DMS153 (cell line): ENCODE measurements at regions not wholly inside any gene's neighbourhood (a gene's known extent, or its start where the extent isn't known, plus 50 kb on each side); places are given as distances from the start of the nearest gene placed in this dataset.

Source experiments
- DNase-seq: peaks from one replicate; lab custom pipeline; 2025; lab: John Stamatoyannopoulos, UW

DNA sequence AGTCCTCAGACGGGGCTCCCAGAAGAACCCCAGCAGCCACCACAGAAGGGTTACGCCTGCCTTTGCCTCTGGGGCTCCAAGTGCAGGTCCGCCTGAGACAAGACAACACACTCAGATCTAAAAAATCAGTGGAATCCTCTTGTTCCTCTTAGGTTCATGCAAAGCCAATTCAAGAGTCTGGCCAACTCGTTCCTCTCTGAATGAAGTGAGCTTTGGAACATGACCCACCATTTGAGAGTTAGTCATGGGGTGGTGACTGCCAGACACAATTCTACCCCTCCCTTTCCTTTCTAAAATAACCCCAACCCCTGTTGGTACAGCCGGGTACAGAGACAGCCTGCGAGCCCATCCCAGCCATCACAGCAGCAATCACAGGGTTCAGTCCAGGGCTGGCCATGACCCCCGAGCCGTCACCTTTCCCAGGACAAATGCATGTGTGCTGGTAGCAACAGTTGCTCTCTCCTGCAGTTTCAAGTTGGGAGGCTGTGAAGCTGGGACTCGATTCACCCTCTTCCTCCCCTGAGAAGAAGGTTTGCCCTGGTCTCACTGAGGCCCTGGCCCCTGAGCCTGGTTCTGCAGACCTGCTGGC, 183.1 kb upstream of the SH3BP4 start:
- DNase-seq: no peak

DNA sequence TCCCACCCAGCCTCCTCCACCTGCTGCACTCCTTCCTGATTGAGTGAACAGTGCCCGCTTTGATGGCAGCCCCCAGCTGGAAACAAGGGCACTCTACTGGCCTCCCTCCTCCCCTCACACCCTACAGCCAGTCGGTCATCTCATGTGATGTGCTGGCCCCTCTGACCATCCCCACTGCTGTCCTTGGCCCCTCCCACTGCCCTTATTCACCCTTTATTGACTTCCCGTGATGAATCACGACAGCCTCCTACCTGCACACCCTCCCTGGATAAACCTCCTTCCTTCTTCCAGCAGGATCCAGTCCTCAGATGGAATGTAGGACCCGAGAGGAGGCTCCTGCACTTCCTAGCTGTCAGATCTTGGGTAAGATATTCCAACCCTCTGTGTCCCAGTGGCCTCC, 186.5 kb upstream of the SH3BP4 start:
- no peak for DNase-seq

DNA sequence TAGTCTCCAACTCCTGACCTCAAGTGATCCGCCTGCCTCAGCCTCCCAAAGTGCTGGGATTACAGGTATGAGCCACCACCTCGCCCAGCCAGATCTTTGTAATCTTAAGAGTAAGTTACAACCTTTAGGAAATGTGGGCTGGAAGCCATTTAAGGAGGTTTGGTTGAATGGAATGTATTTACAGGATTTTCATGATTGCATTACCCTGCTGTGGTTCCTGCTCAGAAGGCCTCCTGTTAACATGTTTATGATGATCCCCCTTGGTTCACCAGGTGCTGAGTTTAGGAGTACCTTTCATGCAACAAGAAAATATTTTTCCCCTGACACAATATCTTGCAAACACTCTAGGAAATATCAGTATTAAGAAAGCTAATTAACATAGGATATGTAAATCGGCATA, 187.4 kb upstream of the SH3BP4 start:
- no peak for DNase-seq

DNA sequence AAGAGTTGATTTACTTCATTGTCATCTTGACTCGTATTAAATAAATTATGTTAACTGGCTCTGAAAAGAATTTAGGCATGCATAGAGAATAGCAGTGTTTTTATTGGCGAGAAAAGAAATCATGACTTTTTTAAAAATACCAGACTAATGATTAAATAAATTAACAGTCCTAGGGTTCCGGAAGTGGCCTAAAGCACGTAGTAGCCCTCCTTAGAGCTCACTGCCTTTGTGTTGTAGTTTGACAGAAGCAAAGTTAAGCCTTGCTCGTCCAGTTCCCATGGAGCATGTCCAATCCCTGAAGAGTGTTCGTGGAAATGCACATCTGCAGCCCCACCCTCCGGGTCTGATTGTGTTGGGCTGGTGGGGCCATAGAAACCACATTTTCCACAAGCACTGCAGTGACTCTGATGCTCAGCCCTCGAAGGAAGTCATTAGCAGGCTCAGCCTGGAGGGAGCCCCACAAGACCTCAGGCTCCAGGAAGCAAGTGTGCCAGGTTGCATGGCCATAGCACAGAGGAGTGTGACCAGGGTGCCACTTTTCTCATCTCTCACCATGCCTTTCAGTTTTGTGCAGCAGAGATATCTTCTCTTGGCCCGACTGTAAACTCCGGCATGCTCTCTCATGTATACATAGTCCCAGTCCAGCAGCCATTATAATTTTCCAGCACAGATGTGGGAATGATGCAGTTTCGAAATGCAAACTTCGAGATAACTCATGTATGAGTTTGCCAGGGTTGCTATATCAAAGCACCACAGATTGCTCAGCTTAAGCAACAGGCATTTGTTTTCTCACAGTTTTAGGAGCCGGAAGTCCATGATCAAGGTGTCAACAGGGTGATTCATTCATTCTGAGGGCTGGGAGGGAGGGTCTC, 188.6 kb upstream of the SH3BP4 start:
- DNase-seq: no peak

DNA sequence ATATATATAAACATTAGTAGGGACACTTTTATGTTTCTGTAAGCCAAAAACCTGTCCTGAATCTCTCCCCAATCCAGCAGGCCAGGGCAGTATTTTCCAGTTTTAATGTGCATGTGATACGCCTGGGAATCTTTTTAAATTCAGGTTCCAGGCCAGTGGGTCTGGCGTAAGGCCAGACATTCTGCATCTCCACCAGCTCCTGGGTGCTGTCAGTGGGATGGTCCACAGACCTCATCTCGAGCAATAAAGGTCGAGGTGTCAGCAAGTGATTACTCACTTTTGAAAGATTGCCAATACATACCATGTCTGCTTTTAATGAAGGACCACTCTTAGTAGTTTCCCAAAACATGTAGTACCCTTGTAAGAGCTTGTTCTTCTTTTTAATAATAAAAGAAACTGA, 189.9 kb upstream of the SH3BP4 start:
- no peak for DNase-seq

DNA sequence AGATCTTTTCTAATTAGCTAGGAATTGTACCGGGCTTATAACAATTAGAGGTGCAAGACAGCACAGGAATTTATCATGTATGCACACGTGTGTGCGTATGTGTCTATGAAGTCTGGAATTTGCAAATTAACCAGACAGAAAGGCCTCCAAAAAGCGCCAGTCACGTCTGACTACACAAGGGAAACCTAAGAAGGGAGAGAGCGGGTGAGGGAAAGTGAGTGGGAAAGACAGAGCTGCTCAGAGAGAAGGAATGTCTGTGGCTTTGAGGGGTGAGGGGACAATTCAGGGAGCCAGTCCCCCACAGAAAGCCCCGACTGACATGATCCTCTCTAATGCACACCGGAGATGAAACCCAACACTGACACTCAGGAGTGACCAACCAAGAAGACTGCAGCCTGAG, 197.7 kb upstream of the SH3BP4 start:
- no peak for DNase-seq

DNA sequence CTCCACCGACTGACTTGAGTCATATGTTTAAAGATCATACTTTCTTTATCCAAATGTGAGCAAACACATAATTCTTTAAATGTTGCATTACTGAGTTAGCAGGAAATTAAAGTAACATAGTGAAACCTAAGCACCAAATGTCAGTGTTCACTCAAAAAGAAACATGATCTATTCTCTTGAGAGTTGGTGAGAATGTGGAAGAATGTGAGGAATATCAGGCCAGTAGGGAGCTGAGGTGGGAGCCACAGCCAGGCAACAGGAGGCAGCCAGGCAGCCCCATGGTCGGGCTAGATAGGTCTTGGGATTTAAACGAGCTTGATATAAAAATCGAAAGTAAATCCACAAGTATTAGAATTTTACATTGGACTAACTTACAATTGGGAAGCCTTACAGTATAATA, 198.1 kb upstream of the SH3BP4 start:
- DNase-seq: no peak

DNA sequence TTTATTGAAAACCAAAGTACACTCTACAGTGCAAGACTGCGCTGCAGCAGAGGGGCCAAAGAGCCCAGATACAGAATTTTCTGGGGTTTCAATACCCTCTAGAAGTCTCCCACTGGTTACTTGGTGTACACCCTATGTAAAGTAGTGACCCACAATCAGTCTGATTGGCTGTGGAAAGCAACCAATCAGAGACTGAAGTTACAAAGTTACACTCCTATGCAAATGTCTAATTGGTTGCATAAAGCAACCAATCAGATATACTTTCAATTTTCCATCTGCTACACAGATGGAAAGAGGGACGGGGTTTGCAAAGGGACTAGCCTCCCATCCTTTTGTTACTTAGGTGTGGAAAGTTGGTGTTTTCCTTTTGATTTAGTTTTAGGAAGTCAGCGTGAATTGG, 198.9 kb upstream of the SH3BP4 start:
- no peak for DNase-seq

DNA sequence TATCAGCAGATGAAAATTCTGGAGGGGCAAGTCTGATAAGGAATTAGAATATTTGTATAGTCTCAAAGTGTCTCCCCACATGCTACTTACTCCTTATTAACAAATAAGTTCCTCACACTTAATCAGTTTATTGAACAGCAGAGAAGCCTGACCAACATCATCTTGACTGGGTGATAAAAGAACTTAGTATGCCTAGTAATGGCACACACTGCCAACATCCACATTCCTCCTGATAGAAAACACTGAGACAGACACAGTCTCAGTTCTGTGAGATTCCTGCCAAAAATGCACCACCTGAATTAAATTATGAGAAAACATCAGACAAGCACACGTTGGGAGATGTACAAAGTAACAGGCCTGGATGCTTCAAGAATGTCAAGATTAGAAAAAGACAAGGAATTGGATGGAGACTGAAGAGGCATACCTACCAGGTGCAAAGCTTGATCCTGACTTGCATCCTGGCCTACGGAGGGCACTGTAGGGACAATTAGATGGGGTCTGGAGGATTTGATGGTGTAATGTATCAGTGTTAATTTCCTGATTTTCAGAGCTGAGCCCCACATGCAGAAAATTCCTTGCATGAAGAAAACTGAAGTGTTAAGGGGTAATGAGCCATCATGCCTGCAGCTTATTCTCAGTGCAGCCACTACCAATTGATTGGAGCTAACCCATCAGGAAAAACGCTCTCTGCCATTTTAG, 200.4 kb upstream of the SH3BP4 start:
- DNase-seq: no peak

DNA sequence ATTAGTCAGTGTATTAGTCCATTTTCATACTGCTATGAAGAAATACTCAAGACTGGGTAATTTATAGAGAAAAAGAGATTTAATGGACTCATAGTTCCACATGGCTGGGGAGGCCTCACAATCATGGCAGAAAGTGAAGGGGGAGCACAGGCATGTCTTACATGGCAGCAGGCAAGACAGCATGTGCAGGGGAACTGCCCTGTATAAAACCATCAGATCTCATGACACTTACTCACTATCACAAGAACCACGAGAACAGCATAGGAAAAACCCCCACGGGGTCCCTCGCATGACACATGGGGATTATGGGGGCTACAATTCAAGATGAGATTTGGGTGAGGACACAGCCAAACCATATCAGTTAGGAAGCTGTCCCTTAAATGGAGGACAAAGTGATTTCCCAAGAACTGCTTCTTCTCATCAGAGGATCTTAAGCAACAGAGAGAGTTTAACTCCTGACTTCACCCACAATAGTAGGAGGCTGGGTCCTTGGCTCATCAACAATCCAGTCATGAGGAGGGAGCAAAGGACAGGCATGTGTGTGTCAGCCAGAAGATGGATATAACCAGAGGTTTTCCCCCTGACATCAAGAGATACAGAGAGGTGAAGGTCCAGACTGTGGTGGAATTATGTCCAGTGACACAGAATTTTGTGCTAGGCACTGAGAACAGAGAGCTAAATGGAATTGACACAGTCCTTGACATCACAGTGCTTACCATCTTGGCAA, 203.8 kb upstream of the SH3BP4 start:
- no peak for DNase-seq

DNA sequence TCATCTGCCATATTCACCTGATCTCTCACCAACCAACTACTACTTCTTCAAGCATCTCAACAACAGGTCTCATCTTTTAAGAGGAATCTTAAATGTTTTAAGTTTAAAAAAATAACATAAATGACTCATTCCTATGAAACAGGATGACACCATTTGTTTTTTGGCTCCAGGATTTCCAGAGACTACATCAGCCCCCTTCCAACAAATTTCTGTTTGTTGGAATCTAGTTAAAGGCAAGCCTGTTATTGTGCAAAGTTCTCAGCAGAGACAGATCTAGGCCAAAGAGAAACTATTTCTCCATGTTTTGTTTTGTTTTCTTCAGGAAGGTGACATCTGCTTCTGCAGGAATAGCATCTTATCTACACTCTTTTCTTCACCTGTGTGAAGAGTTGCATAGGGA, 204.8 kb upstream of the SH3BP4 start:
- DNase-seq: no peak

DNA sequence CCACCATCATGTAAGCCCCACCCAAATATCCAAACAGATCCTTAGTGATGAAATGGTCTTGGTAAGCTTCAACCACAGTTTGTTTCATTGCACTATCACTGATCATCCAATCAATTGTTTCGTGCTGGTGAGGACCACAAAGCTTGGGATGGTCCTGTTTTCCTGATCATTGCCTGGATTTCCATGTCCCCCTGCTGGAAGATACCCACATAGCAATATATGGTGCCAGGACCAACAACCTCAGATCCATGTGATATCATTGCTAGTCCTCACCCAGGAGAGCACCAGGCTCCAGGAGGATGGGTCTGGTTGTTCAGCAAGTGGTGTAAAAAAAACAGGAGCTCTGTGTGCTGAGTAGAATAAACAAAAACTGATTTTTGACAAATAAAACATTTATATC, 206.5 kb upstream of the SH3BP4 start:
- DNase-seq: no peak

DNA sequence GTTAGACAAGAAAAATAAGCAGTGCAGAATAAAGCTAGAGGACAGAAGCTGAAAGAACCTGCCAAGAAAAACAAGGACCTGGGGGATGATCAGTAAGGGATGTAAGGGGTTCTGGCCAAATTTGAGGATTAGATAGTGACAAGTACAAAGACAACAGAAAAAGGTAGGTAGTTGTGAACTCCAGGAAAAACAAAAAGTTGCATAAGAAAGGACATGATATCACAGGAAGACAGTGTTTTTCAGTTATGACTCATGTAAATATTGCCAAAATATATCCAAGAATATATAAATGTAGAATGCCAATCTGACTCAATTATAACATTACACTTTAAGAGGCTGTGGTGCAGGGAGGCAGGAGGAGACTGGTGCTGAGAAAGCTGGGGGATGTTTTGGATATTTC, 209.8 kb upstream of the SH3BP4 start:
- no peak for DNase-seq

DNA sequence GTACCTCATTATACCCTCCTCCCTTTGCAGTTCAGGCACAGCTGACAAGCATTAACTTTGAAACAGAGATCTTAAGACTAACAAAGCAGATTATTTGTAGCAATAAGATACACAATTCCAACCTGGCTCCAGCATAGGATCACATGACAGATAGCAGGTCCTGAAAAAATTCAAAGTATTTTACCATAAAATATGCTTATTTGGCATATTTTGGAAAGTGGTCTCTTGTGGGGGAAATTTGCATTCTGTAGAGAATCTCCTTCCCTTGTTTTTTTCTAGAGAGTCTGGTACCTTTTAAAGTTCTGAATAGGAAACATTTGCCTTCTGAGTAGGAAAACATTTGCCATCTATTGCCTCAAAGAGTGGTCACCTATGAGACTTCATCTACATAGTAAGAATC, 212.8 kb upstream of the SH3BP4 start:
- DNase-seq: no peak

DNA sequence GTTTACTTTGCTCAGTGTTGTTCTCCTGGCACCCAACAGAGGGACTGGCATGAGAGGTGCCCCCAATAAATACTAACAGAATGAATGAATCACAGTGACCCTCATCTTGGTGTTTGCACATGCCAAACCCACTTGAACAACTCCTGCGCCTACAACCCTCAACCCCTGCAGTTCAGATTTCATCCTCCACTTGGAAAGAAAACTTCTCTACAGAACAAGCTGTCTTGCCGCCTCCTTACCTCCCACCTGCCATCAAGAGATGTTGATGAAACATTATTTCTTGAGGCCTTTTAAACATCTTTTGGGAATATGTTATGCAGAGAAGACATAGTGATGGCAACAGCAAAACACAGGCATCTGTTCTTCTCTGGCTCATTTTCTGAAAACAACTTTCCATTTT, 216.0 kb upstream of the SH3BP4 start:
- no peak for DNase-seq

DNA sequence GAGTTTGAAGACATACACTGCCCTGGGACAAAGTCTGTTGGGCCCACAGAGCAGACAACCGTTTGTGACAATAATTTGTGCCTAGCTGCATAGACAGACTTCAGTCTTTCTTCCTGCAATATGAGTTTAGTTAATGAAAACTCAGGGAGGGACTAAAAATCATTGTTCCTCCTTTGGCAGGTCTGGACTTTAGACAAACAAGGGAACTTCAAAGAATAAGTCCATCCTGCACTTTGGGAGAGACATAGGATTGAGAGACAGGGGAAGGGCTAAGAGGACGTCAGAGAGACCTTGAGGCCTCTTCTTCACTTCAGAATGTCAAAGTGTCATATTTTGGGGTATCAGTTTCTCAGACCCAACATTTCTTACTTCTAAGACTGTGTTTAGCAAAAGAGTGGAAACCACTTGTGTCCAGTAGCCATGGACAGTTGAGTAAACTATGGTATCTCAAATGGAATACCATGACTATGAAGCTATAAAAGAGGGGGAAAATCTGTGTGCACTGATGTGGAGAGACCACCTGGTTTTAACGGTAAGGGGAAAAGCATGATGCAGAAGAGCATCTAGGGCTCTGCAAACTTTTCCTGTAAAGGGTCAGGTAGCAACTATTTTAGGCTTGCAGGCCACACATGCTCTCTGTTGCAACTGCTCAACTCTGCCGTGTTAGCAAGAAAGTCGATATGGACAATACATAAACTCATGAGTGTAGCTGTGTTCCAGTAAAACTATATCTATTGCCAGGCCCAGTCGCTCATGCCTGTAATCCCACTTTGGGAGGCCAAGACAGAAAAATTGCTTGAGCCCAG, 217.8 kb upstream of the SH3BP4 start:
- no peak for DNase-seq

DNA sequence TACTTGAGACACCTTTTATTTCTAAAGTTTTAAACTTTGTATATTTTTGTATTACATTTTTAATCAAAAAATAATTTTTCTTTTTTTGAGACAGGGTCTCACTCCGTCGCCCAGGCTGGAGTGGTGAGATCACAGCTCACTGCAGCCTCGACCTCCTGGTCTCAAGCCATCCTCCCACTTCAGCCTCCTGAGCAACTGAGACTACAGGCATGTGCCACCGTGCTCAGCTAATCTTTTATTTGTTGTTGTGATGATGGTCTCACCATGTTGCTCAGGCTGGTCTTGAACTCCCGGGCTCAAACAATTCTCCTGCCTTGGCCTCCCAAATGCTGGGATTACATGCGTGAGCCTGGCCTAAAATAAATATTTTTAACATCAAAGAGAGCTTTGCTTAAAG, 218.7 kb upstream of the SH3BP4 start:
- DNase-seq: no peak

DNA sequence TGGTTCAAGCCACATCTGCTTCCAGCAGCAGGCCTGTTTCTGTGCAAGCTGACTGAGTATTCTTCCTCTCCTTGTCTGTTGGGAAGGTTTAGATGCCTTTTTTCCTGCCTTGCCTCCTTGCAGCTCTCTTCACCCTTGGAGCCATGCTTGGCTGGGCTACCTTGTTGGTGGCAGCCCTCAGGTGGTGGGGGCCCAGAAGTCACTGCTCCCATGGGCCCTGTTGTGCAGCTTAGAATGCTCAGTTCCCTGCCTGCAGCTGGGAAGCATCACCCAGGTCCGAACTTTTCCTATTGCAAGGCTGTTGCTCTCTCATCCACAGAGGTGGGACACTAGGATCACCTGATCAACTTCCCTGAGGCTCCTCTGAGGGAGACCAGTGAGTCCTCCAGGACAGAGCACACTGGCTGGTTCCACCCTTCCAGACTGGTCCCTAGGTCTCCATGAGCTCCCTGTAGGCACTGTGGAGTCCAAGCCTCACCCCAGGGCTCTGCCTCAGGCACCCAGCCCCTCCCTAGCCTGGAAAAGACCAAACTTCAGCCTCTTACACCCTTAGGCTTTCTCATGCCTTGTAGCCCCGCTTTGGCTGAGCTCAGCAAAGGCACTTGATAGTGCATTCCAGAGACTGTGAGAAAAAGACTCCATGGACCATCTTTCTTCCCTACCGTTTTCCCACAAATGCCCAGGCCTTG, 219.3 kb upstream of the SH3BP4 start:
- DNase-seq: no peak

DNA sequence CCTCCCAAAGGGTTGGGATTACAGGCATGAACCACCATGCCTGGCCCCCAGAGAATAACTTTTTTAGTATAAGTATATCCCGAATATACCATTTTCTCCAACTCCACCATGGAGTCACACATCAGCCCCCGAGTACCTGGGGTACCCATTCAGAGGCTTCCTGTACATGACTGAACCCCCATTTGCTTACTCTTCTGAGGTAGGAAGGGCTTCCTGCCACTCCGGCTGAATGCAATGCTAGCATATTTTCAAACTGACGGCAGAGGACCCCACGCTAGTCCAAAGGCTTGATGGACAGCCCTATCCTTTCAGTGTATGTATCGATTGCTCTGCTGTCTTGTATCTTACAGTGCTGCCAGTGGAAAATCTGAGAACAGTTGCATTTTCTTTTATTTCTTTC, 220.6 kb upstream of the SH3BP4 start:
- no peak for DNase-seq

DNA sequence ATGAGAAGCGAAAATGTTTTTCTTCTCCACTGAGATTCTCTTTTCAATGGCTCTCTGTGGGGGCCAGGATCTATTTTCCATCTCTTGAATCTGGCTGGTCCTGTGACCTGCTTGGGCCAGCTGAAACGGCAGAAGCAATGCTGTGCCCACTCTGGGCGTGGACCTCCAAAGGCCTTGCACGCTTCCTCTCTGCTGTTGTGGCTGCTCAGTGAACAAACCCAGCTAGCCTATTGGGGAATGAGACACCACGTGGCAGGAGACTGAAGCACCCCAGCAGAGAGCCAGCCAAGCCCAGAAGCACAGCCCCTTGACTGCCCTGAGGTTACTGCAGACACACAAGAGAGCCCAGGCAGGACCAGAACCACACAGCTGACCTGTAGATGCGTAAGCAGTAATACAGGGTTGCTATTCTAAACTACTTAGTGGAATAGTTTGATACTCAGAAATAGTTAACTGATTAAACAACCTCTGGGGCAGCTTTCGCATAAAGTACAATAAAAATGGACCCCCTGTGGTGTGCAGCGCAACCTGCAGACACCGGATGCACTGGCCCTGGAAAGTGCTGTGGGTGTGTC, 221.7 kb upstream of the SH3BP4 start:
- no peak for DNase-seq
